ENCODE measurements at regions not wholly inside any gene's neighbourhood (a gene's known extent, or its start where the extent isn't known, plus 50 kb on each side); places are given as distances from the start of the nearest gene placed in this dataset.

DNA sequence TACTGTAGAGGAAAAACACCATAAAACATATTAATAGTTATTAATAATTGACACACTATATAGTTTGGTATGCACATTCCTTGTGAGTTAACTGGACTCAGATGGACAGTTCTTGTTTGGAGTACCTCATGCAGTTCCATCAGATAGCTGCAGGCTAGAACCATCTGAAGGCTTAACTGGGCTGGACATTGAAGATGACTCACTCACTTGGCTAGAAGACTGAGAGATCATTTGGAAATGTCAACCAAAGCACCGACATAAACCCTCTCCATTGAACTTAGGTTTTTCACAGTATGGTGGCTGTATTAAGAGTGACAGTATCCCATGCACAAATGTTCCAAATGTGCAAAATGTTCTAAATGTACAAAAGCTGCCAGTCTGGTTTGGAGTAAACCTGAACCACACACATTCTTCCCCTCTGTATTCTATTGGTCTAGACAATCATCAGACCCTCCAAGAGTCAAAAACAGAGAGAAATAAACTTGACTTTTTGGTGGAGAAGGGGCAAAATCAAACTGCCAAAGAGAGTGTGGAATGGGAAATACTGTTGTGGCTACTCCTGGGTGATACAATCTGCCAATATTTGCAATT, 708.4 kb downstream of the KCNT2 start (continued):
- TF ChIP-seq NFRKB (IDR thresholded peaks at IDR 0.05; ENCODE audit: low read depth): peak; percentile 31; the same call in 1 of the 2 replicates
- no peak for TF ChIP-seq HCFC1 (IDR thresholded peaks at IDR 0.05; ENCODE audit: low read depth, low read length)
- no peak for TF ChIP-seq ARID2 (IDR thresholded peaks at IDR 0.05)
- TF ChIP-seq NUFIP1 (IDR thresholded peaks at IDR 0.05; ENCODE audit: partially characterized antibody): no peak
- peak; percentile 89 for TF ChIP-seq SMARCE1 (IDR thresholded peaks at IDR 0.05)
- TF ChIP-seq TAF9B (IDR thresholded peaks at IDR 0.05; ENCODE audit: partially characterized antibody): peak; percentile 64
- 0 out of 2 replicates have a peak, but pooled peaks have one; percentile 32 for TF ChIP-seq ZKSCAN1 (IDR thresholded peaks at IDR 0.05; ENCODE audit: low read depth, low read length)
- TF ChIP-seq, protein P1, sequence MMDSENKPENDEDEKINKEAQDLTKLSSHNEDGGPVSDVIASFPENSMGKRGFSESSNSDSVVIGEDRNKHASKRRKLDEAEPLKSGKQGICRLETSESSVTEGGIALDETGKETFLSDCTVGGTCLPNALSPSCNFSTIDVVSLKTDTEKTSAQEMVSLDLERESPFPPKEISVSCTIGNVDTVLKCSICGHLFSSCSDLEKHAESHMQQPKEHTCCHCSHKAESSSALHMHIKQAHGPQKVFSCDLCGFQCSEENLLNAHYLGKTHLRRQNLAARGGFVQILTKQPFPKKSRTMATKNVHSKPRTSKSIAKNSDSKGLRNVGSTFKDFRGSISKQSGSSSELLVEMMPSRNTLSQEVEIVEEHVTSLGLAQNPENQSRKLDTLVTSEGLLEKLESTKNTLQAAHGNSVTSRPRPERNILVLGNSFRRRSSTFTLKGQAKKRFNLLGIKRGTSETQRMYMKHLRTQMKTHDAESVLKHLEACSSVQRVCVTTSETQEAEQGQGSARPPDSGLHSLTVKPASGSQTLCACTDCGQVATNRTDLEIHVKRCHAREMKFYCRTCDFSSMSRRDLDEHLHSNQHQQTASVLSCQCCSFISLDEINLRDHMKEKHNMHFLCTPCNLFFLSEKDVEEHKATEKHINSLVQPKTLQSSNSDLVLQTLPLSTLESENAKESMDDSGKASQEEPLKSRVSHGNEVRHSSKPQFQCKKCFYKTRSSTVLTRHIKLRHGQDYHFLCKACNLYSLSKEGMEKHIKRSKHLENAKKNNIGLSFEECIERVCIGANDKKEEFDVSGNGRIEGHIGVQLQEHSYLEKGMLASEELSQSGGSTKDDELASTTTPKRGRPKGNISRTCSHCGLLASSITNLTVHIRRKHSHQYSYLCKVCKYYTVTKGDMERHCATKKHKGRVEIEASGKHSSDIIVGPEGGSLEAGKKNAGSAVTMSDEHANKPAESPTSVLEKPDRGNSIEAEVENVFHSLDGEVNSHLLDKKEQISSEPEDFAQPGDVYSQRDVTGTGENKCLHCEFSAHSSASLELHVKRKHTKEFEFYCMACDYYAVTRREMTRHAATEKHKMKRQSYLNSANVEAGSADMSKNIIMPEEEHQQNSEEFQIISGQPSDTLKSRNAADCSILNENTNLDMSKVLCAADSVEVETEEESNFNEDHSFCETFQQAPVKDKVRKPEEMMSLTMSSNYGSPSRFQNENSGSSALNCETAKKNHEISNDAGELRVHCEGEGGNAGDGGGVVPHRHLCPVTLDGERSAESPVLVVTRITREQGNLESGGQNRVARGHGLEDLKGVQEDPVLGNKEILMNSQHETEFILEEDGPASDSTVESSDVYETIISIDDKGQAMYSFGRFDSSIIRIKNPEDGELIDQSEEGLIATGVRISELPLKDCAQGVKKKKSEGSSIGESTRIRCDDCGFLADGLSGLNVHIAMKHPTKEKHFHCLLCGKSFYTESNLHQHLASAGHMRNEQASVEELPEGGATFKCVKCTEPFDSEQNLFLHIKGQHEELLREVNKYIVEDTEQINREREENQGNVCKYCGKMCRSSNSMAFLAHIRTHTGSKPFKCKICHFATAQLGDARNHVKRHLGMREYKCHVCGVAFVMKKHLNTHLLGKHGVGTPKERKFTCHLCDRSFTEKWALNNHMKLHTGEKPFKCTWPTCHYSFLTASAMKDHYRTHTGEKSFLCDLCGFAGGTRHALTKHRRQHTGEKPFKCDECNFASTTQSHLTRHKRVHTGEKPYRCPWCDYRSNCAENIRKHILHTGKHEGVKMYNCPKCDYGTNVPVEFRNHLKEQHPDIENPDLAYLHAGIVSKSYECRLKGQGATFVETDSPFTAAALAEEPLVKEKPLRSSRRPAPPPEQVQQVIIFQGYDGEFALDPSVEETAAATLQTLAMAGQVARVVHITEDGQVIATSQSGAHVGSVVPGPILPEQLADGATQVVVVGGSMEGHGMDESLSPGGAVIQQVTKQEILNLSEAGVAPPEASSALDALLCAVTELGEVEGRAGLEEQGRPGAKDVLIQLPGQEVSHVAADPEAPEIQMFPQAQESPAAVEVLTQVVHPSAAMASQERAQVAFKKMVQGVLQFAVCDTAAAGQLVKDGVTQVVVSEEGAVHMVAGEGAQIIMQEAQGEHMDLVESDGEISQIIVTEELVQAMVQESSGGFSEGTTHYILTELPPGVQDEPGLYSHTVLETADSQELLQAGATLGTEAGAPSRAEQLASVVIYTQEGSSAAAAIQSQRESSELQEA (IDR thresholded peaks at IDR 0.05; ENCODE audit: low read depth): no peak
- TF ChIP-seq KDM4B (IDR thresholded peaks at IDR 0.05; ENCODE audit: borderline replicate concordance in 2 of 2, low read depth in 1 of 2): no peak
- no peak for TF ChIP-seq ZFP30 (CRISPR knock-in tag; IDR thresholded peaks at IDR 0.05; ENCODE audit: borderline replicate concordance)
- no peak for TF ChIP-seq SIN3A (IDR thresholded peaks at IDR 0.05; ENCODE audit: borderline replicate concordance in 2 of 2, control insufficient read depth in 1 of 2, low read depth in 2 of 2, low read length in 2 of 2)
- TF ChIP-seq HNRNPL (IDR thresholded peaks at IDR 0.05; ENCODE audit: low read depth, low read length): no peak
- TF ChIP-seq MTF1 (CRISPR knock-in tag; IDR thresholded peaks at IDR 0.05; ENCODE audit: borderline replicate concordance): no peak
- TF ChIP-seq, protein P2, sequence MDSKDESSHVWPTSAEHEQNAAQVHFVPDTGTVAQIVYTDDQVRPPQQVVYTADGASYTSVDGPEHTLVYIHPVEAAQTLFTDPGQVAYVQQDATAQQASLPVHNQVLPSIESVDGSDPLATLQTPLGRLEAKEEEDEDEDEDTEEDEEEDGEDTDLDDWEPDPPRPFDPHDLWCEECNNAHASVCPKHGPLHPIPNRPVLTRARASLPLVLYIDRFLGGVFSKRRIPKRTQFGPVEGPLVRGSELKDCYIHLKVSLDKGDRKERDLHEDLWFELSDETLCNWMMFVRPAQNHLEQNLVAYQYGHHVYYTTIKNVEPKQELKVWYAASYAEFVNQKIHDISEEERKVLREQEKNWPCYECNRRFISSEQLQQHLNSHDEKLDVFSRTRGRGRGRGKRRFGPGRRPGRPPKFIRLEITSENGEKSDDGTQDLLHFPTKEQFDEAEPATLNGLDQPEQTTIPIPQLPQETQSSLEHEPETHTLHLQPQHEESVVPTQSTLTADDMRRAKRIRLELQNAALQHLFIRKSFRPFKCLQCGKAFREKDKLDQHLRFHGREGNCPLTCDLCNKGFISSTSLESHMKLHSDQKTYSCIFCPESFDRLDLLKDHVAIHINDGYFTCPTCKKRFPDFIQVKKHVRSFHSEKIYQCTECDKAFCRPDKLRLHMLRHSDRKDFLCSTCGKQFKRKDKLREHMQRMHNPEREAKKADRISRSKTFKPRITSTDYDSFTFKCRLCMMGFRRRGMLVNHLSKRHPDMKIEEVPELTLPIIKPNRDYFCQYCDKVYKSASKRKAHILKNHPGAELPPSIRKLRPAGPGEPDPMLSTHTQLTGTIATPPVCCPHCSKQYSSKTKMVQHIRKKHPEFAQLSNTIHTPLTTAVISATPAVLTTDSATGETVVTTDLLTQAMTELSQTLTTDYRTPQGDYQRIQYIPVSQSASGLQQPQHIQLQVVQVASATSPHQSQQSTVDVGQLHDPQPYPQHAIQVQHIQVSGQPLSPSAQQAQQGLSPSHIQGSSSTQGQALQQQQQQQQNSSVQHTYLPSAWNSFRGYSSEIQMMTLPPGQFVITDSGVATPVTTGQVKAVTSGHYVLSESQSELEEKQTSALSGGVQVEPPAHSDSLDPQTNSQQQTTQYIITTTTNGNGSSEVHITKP (IDR thresholded peaks at IDR 0.05; ENCODE audit: partially characterized antibody): peak; percentile 52
- TF ChIP-seq, protein P3, sequence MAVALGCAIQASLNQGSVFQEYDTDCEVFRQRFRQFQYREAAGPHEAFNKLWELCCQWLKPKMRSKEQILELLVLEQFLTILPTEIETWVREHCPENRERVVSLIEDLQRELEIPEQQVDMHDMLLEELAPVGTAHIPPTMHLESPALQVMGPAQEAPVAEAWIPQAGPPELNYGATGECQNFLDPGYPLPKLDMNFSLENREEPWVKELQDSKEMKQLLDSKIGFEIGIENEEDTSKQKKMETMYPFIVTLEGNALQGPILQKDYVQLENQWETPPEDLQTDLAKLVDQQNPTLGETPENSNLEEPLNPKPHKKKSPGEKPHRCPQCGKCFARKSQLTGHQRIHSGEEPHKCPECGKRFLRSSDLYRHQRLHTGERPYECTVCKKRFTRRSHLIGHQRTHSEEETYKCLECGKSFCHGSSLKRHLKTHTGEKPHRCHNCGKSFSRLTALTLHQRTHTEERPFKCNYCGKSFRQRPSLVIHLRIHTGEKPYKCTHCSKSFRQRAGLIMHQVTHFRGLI (CRISPR knock-in tag; IDR thresholded peaks at IDR 0.05): no peak

Data from K562 (cell line).